H9 (cell line): ENCODE measurements at regions not wholly inside any gene's neighbourhood (a gene's known extent, or its start where the extent isn't known, plus 50 kb on each side); places are given as distances from the start of the nearest gene placed in this dataset.

Source experiments
- DNase-seq: peaks from one replicate; pipeline ENCODE4 v3.0.0-alpha.2; 2017
- H2AFZ ChIP-seq: one replicate; pipeline ENCODE4 v1.6.1; 2013; ENCODE audit warnings: mild to moderate bottlenecking, low read length, control low read depth, moderate library complexity
- H2AK5ac ChIP-seq: 2 replicates; pipeline ENCODE4 v1.6.1; 2013; ENCODE audit warnings: low read length, control low read depth, mixed read lengths; ENCODE audit not compliant: insufficient read length
- H2BK120ac ChIP-seq: one replicate; pipeline ENCODE4 v1.6.1; 2013; ENCODE audit warnings: low read depth, mild to moderate bottlenecking, low read length, control low read depth, inconsistent platforms; ENCODE audit not compliant: poor library complexity, severe bottlenecking
- H2BK12ac ChIP-seq: 2 replicates; pipeline ENCODE4 v1.6.1; 2013; ENCODE audit warnings: low read length, control low read depth, mixed read lengths, low read depth; ENCODE audit not compliant: insufficient read length
- H2BK15ac ChIP-seq: 2 replicates; pipeline ENCODE4 v1.6.1; 2013; ENCODE audit warnings: low read depth, low read length, control low read depth
- H2BK20ac ChIP-seq: one replicate; pipeline ENCODE4 v1.6.1; 2013; ENCODE audit warnings: low read depth, mild to moderate bottlenecking, low read length, control low read depth, inconsistent platforms; ENCODE audit not compliant: poor library complexity, severe bottlenecking
- H2BK5ac ChIP-seq: 2 replicates; pipeline ENCODE4 v1.6.1; 2013; ENCODE audit warnings: low read length, control low read depth, mixed read lengths; ENCODE audit not compliant: insufficient read length
- H3K14ac ChIP-seq: 2 replicates; pipeline ENCODE4 v1.6.1; 2013; ENCODE audit warnings: low read length, control low read depth; ENCODE audit not compliant: insufficient read depth
- H3K18ac ChIP-seq: 2 replicates; pipeline ENCODE4 v1.6.1; 2013; ENCODE audit warnings: low read depth, mild to moderate bottlenecking, mixed read lengths, low read length, control low read depth; ENCODE audit not compliant: insufficient read length
- H3K23ac ChIP-seq: 2 replicates; pipeline ENCODE4 v1.6.1; 2013; ENCODE audit warnings: low read length, control low read depth, mixed read lengths, low read depth; ENCODE audit not compliant: insufficient read length
- H3K23me2 ChIP-seq: 2 replicates; pipeline ENCODE4 v1.6.1; 2013; ENCODE audit warnings: low read depth, mild to moderate bottlenecking, mixed read lengths, low read length, control low read depth; ENCODE audit not compliant: insufficient read length, poor library complexity, severe bottlenecking
- H3K27ac ChIP-seq: 2 replicates; pipeline ENCODE4 v1.5.1; 2013; ENCODE audit warnings: low read length, control low read depth, mixed read lengths, low read depth; ENCODE audit not compliant: insufficient read length
- H3K27me3 ChIP-seq: 2 replicates; pipeline ENCODE4 v1.6.1; 2013; ENCODE audit warnings: low read length, control low read depth, inconsistent platforms; ENCODE audit not compliant: insufficient read depth
- H3K4ac ChIP-seq: 2 replicates; pipeline ENCODE4 v1.6.1; 2013; ENCODE audit warnings: low read depth, mild to moderate bottlenecking, control low read depth, inconsistent platforms, low read length, moderate library complexity
- H3K4me1 ChIP-seq: 2 replicates; pipeline ENCODE4 v1.6.1; 2013; ENCODE audit warnings: low read length, control low read depth, inconsistent platforms; ENCODE audit not compliant: insufficient read depth
- H3K4me2 ChIP-seq: 2 replicates; pipeline ENCODE4 v1.6.1; 2013; ENCODE audit warnings: low read length, control low read depth, mixed read lengths; ENCODE audit not compliant: insufficient read length, insufficient read depth
- H3K56ac ChIP-seq: 2 replicates; pipeline ENCODE4 v1.6.1; 2013; ENCODE audit warnings: low read depth, mild to moderate bottlenecking, mixed read lengths, low read length, control low read depth; ENCODE audit not compliant: insufficient read length
- H3K79me1 ChIP-seq: 2 replicates; pipeline ENCODE4 v1.6.1; 2013; ENCODE audit warnings: low read depth, mild to moderate bottlenecking, moderate library complexity, low read length, control low read depth, inconsistent platforms; ENCODE audit not compliant: insufficient read depth, poor library complexity, severe bottlenecking
- H3K79me2 ChIP-seq: 2 replicates; pipeline ENCODE4 v1.6.1; 2013; ENCODE audit warnings: low read length, control low read depth, inconsistent platforms; ENCODE audit not compliant: insufficient read depth
- H3K9ac ChIP-seq: 2 replicates; pipeline ENCODE4 v1.6.1; 2013; ENCODE audit warnings: low read length, control low read depth, mixed read lengths; ENCODE audit not compliant: insufficient read length; ENCODE audit errors: extremely low read depth
- H3K9me3 ChIP-seq: one replicate; pipeline ENCODE4 v1.6.1; 2013; ENCODE audit warnings: low read depth, low read length, inconsistent platforms; ENCODE audit not compliant: control insufficient read depth
- H3T11ph ChIP-seq: one replicate; pipeline ENCODE4 v1.6.1; 2013; ENCODE audit warnings: mild to moderate bottlenecking, low read length, control low read depth, inconsistent platforms
- H4K20me1 ChIP-seq: one replicate; pipeline ENCODE4 v1.6.1; 2013; ENCODE audit not compliant: control insufficient read depth, insufficient read length, insufficient read depth
- H4K5ac ChIP-seq: 2 replicates; pipeline ENCODE4 v1.6.1; 2013; ENCODE audit warnings: low read depth, mild to moderate bottlenecking, mixed read lengths, low read length, control low read depth; ENCODE audit not compliant: insufficient read length
- H4K8ac ChIP-seq: replicated peaks from 2 replicates; pipeline ENCODE4 v1.6.1; 2013; ENCODE audit warnings: low read length, control low read depth, mixed read lengths, low read depth; ENCODE audit not compliant: insufficient read length
- H4K91ac ChIP-seq: 2 replicates; pipeline ENCODE4 v1.6.1; 2013; ENCODE audit warnings: low read depth, mild to moderate bottlenecking, moderate library complexity, mixed read lengths, low read length, control low read depth; ENCODE audit not compliant: insufficient read length
- H3K27ac Mint-ChIP-seq, 3 experiments: 2 replicates in 2 of 3; 3 replicates in 1 of 3; pipeline ENCODE4 v1.8.0; 2020 to 2021; ENCODE audit warnings: mixed read lengths in 3 of 3, mild to moderate bottlenecking in 1 of 3, moderate library complexity in 1 of 3
- H3K27me3 Mint-ChIP-seq: 2 replicates; pipeline ENCODE4 v1.8.0; 2021; ENCODE audit warnings: low read depth, mild to moderate bottlenecking, moderate library complexity, mixed read lengths
- H3K36me3 Mint-ChIP-seq, 3 experiments: 2 replicates in 2 of 3; 3 replicates in 1 of 3; pipeline ENCODE4 v1.8.0; 2020 to 2021; ENCODE audit warnings: low read depth in 3 of 3, mixed read lengths in 3 of 3; ENCODE audit not compliant: insufficient read depth in 1 of 3
- H3K4me1 Mint-ChIP-seq, 2 experiments: 2 replicates each; pipeline ENCODE4 v1.8.0; 2020; ENCODE audit warnings: mixed read lengths in 2 of 2
- H3K4me3 Mint-ChIP-seq, 2 experiments: 2 replicates in 1 of 2; 3 replicates in 1 of 2; pipeline ENCODE4 v1.8.0; 2020 to 2021; ENCODE audit warnings: mild to moderate bottlenecking in 2 of 2, mixed read lengths in 2 of 2, moderate library complexity in 1 of 2
- H3K9me3 Mint-ChIP-seq, 2 experiments: 2 replicates in 1 of 2; 3 replicates in 1 of 2; pipeline ENCODE4 v1.8.0; 2020; ENCODE audit warnings: mild to moderate bottlenecking in 2 of 2, mixed read lengths in 2 of 2, moderate library complexity in 1 of 2
- CTCF ChIP-seq: fragments of 200-600 bp; sonication (generic); conservative IDR thresholded peaks from 3 replicates; pipeline ENCODE4 v1.8.0; 2021; ENCODE audit warnings: antibody characterized with exemption, mild to moderate bottlenecking

- Histone ChIP-seq H2BK15ac (no peak overlapping the region), H2BK5ac (no peak overlapping the region), H3K14ac (no peak overlapping the region), H3K4me1 (peaks cover 2% of the 10 kb centered on the region; the same call in 1 of the 2 replicates), H4K20me1 (no peaks in the 10 kb centered on the region), H3K56ac (no peak overlapping the region), H3K79me1 (no peaks in the 10 kb centered on the region), H3K4me2 (no peak overlapping the region), H3K79me2 (no peaks in the 10 kb centered on the region), H3K27me3 (no peaks in the 10 kb centered on the region), H3T11ph (no peak overlapping the region), H3K27ac (no peak overlapping the region), H2AFZ (no peak overlapping the region), H2AK5ac (no peak overlapping the region), H2BK120ac (no peak overlapping the region), H4K5ac (no peak overlapping the region), H3K23ac (no peak overlapping the region), H4K8ac (no peak overlapping the region), H3K9ac (no peak overlapping the region), H3K4ac (no peak overlapping the region), H4K91ac (no peak overlapping the region), H3K18ac (no peak overlapping the region), H2BK20ac (no peak overlapping the region), H3K9me3 (no peaks in the 10 kb centered on the region), H2BK12ac (no peak overlapping the region), H3K23me2 (no peaks in the 10 kb centered on the region)
- no peak for DNase-seq
- Mint-ChIP-seq H3K9me3 (peaks cover 20 to 21% of the 10 kb centered on the region in 2 experiments), H3K4me1 (peaks cover 19 to 29% of the 10 kb centered on the region in 2 experiments), H3K27me3 (no peaks in the 10 kb centered on the region), H3K4me3 (no peak overlapping the region), H3K36me3 (peaks cover 18 to 36% (median 32%) of the 10 kb centered on the region in 3 experiments), H3K27ac (no peak overlapping the region)
- no peak for TF ChIP-seq CTCF
Observed at GRCh38 chr1:83029916-83030315, 969.0 kb downstream of the TTLL7 start.
